SK-N-SH (cell line): ENCODE measurements at regions not wholly inside any gene's neighbourhood (a gene's known extent, or its start where the extent isn't known, plus 50 kb on each side); places are given as distances from the start of the nearest gene placed in this dataset.

Experiments used
- CTCF ChIA-PET: fragments of 300-600, 350-600 bp; formaldehyde crosslinking; extraction: SDS; loops from one replicate; lab custom pipeline; 2021; lab: Yijun Ruan, JAX
- POLR2A ChIA-PET: fragments of 350-600 bp; sonication (Branson Sonifier 250); formaldehyde crosslinking; extraction: SDS; loops from one replicate; lab custom pipeline; 2020; ENCODE audit warnings: antibody characterized with exemption, inconsistent platforms; lab: Yijun Ruan, JAX
- DNase-seq: peaks from one replicate; pipeline ENCODE4 v3.0.0; 2012
- H2AFZ ChIP-seq: fragments of 200-600 bp; sonication (generic); 2 replicates; pipeline ENCODE4 v1.8.1; 2016; ENCODE audit warnings: antibody characterized with exemption, mild to moderate bottlenecking, low read depth
- H3F3A ChIP-seq: fragments of 200-600 bp; sonication (generic); replicated peaks from 2 replicates; pipeline ENCODE3; 2016; ENCODE audit warnings: antibody characterized with exemption, mild to moderate bottlenecking; ENCODE audit not compliant: insufficient read depth
- H3K27ac ChIP-seq, 2 experiments: fragments of 200-500 bp in 1 of 2; fragments of 200-600 bp in 1 of 2; sonication (Bioruptor generic) in 1 of 2; sonication (generic), shearing (Covaris generic) in 1 of 2; 2 replicates each; pipeline versions ENCODE4 v1.5.1 to v1.6.1; 2014 to 2016; ENCODE audit warnings: low read depth in 2 of 2, inconsistent platforms in 1 of 2, low read length in 1 of 2, mild to moderate bottlenecking in 1 of 2, mixed read lengths in 1 of 2
- H3K27me3 ChIP-seq: fragments of 200-600 bp; sonication (generic), shearing (Covaris generic); 2 replicates; pipeline ENCODE4 v1.6.1; 2016; ENCODE audit warnings: mixed run types; ENCODE audit not compliant: insufficient read depth
- H3K36me3 ChIP-seq, 2 experiments: fragments of 200-500 bp in 1 of 2; fragments of 200-600 bp in 1 of 2; sonication (Bioruptor generic) in 1 of 2; sonication (generic) in 1 of 2; replicated peaks in 1 of 2; 2 replicates each; pipeline versions ENCODE3 to v1.5.1; 2014 to 2016; ENCODE audit warnings: low read length in 1 of 2, mild to moderate bottlenecking in 1 of 2; ENCODE audit not compliant: insufficient read depth in 2 of 2, control insufficient read depth in 1 of 2
- H3K4me1 ChIP-seq, 2 experiments: fragments of 200-500 bp in 1 of 2; fragments of 200-600 bp in 1 of 2; sonication (Bioruptor generic) in 1 of 2; sonication (generic), shearing (Covaris generic) in 1 of 2; 2 replicates each; pipeline versions ENCODE4 v1.5.1 to v1.6.1; 2014 to 2016; ENCODE audit warnings: low read depth in 1 of 2, low read length in 1 of 2, mixed run types in 1 of 2; ENCODE audit not compliant: insufficient read depth in 2 of 2, control insufficient read depth in 1 of 2
- H3K4me2 ChIP-seq: fragments of 200-600 bp; sonication (generic), shearing (Covaris generic); 2 replicates; pipeline ENCODE4 v1.6.1; 2017; ENCODE audit warnings: mixed run types
- H3K4me3 ChIP-seq, 2 experiments: fragments of 200-500 bp in 1 of 2; fragments of 200-600 bp in 1 of 2; sonication (Bioruptor generic) in 1 of 2; sonication (generic), shearing (Covaris generic) in 1 of 2; 2 replicates each; pipeline versions ENCODE4 v1.5.1 to v1.8.1; 2014 to 2016; ENCODE audit warnings: low read depth in 2 of 2, inconsistent platforms in 1 of 2, low read length in 1 of 2, mild to moderate bottlenecking in 1 of 2, mixed read lengths in 1 of 2, moderate library complexity in 1 of 2
- H3K79me2 ChIP-seq: fragments of 200-600 bp; sonication (generic); 2 replicates; pipeline ENCODE4 v1.8.1; 2017; ENCODE audit warnings: mild to moderate bottlenecking; ENCODE audit not compliant: insufficient read depth
- H3K9ac ChIP-seq: fragments of 200-600 bp; sonication (generic); 2 replicates; pipeline ENCODE4 v1.6.1; 2017; ENCODE audit warnings: mixed run types
- H3K9me2 ChIP-seq: fragments of 200-600 bp; sonication (generic); 2 replicates; pipeline ENCODE4 v1.6.1; 2017; ENCODE audit warnings: mixed run types
- H3K9me3 ChIP-seq: fragments of 200-600 bp; sonication (generic); 2 replicates; pipeline ENCODE4 v1.6.1; 2017; ENCODE audit warnings: mixed run types, mild to moderate bottlenecking, moderate library complexity
- H4K20me1 ChIP-seq: fragments of 200-600 bp; sonication (generic); 2 replicates; pipeline ENCODE4 v1.6.1; 2017; ENCODE audit warnings: mild to moderate bottlenecking, mixed run types; ENCODE audit not compliant: insufficient read depth
- CHD2 ChIP-seq: fragments of 150-350 bp; IDR thresholded peaks from 2 replicates; pipeline ENCODE4 v1.6.1; 2018; ENCODE audit warnings: low read length; ENCODE audit not compliant: partially characterized antibody
- ELF1 ChIP-seq: IDR thresholded peaks from 2 replicates; pipeline ENCODE4 v1.4.0; 2012
- EZH2phosphoT487 ChIP-seq: fragments of 200-600 bp; sonication (generic); IDR thresholded peaks from 2 replicates; pipeline ENCODE4 v1.6.1; 2017; ENCODE audit warnings: low read depth, mixed run types, mild to moderate bottlenecking, antibody characterized with exemption, moderate library complexity, borderline replicate concordance
- FOXM1 ChIP-seq: IDR thresholded peaks from 2 replicates; pipeline ENCODE4 v1.4.0; 2012; ENCODE audit warnings: low read depth, mild to moderate bottlenecking
- GABPA ChIP-seq: IDR thresholded peaks from 2 replicates; pipeline ENCODE4 v1.4.0; 2012; ENCODE audit warnings: low read depth, mild to moderate bottlenecking
- GATA2 ChIP-seq: sonication (generic); formaldehyde crosslinking; IDR thresholded peaks from 2 replicates; pipeline ENCODE4 v1.5.0; 2020; ENCODE audit warnings: mild to moderate bottlenecking, missing genetic modification reagents
- NFIC ChIP-seq: IDR thresholded peaks from 2 replicates; pipeline ENCODE4 v1.4.0; 2012; ENCODE audit warnings: borderline replicate concordance
- POLR2AphosphoS5 ChIP-seq: IDR thresholded peaks from 2 replicates; pipeline ENCODE4 v1.6.1; 2012; ENCODE audit warnings: low read depth, low read length
- RAD21 ChIP-seq: IDR thresholded peaks from 2 replicates; pipeline ENCODE4 v1.6.1; 2012; ENCODE audit warnings: mild to moderate bottlenecking, low read length
- RFX5 ChIP-seq: IDR thresholded peaks from 2 replicates; pipeline ENCODE4 v1.6.1; 2012; ENCODE audit warnings: mild to moderate bottlenecking, improper control_type of control experiment, low read length
- TAF1 ChIP-seq: IDR thresholded peaks from 2 replicates; pipeline ENCODE4 v1.6.1; 2012; ENCODE audit warnings: low read depth, mild to moderate bottlenecking, low read length, moderate library complexity, borderline replicate concordance
- TCF12 ChIP-seq: IDR thresholded peaks from 2 replicates; pipeline ENCODE4 v1.4.0; 2012
- WGBS: methylation state at CpG from one replicate; pipeline ENCODE4 v1.1.6; 2017; ENCODE audit warnings: low lambda C conversion rate; 5-methylcytosine and 5-hydroxymethylcytosine counted together
- TF ChIP-seq, protein P1 (sequence below): fragments of 200-600 bp; sonication (generic); IDR thresholded peaks from 2 replicates; pipeline ENCODE4 v1.6.1; 2017; ENCODE audit warnings: antibody characterized with exemption, mild to moderate bottlenecking, moderate library complexity
- TF ChIP-seq, protein P2 (sequence below): fragments of 150-350 bp; IDR thresholded peaks from 2 replicates; pipeline ENCODE4 v1.6.1; 2017; ENCODE audit warnings: antibody characterized with exemption, low read length, low read depth, borderline replicate concordance
- TF ChIP-seq, protein P3 (sequence below): fragments of 150-350 bp; IDR thresholded peaks from 2 replicates; pipeline ENCODE4 v1.6.1; 2016; ENCODE audit warnings: mild to moderate bottlenecking, low read depth, low read length

DNA sequence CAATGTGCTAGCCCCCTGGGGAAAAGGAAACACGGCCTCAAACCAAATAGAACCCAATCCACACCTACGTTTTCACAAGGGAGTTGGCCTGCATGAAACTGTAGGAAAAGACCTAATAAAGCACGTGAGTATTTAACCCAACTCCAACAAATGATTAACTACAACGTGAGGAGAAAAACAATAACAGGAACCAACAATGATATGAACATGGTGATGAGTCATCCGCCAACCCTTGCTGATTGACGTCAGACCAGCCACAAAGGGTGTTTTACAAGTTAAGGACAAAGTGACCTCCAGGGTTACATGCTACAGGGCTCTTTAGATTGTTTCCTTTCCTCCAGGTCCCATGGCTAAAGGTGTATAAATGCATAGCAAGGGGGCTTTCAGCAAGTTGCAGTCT, 460.5 kb downstream of the COG6 start (continued):
- TF ChIP-seq POLR2AphosphoS5 (no peak), ELF1 (no peak), CHD2 (no peak), GABPA (no peak), RFX5 (no peak), NFIC (no peak), EZH2phosphoT487 (no peak), TCF12 (no peak), TAF1 (no peak)
- TF ChIP-seq, protein P1, sequence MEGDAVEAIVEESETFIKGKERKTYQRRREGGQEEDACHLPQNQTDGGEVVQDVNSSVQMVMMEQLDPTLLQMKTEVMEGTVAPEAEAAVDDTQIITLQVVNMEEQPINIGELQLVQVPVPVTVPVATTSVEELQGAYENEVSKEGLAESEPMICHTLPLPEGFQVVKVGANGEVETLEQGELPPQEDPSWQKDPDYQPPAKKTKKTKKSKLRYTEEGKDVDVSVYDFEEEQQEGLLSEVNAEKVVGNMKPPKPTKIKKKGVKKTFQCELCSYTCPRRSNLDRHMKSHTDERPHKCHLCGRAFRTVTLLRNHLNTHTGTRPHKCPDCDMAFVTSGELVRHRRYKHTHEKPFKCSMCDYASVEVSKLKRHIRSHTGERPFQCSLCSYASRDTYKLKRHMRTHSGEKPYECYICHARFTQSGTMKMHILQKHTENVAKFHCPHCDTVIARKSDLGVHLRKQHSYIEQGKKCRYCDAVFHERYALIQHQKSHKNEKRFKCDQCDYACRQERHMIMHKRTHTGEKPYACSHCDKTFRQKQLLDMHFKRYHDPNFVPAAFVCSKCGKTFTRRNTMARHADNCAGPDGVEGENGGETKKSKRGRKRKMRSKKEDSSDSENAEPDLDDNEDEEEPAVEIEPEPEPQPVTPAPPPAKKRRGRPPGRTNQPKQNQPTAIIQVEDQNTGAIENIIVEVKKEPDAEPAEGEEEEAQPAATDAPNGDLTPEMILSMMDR = no peak
- TF ChIP-seq, protein P2, sequence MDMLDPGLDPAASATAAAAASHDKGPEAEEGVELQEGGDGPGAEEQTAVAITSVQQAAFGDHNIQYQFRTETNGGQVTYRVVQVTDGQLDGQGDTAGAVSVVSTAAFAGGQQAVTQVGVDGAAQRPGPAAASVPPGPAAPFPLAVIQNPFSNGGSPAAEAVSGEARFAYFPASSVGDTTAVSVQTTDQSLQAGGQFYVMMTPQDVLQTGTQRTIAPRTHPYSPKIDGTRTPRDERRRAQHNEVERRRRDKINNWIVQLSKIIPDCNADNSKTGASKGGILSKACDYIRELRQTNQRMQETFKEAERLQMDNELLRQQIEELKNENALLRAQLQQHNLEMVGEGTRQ = no peak
- TF ChIP-seq, protein P3, sequence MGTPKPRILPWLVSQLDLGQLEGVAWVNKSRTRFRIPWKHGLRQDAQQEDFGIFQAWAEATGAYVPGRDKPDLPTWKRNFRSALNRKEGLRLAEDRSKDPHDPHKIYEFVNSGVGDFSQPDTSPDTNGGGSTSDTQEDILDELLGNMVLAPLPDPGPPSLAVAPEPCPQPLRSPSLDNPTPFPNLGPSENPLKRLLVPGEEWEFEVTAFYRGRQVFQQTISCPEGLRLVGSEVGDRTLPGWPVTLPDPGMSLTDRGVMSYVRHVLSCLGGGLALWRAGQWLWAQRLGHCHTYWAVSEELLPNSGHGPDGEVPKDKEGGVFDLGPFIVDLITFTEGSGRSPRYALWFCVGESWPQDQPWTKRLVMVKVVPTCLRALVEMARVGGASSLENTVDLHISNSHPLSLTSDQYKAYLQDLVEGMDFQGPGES = no peak

DNA sequence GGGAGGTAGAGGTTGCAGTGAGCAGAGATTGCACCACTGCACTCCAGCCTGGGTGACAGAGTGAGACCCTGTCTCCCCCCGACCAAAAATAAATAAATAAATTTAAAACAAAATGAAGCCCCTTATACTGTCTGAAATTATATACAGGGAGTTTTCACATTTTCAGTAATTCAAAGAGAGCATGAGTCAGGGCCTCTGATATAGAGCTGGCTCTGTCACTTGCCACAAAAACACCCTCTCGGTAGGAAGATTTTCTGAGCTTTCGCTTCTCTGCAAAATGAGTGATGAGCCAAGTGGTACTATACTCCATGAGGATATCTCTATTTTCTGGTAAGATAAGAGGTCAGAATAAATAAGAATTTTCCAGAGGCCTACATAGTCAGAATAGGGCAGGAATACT, 462.9 kb downstream of the COG6 start:
- Histone ChIP-seq H3K9me3 (no peaks in the 10 kb centered on the region; the same call in 1 of the 2 replicates), H3K4me3 (no peak overlapping the region), H3K79me2 (no peaks in the 10 kb centered on the region), H2AFZ (no peak overlapping the region), H3F3A (no peaks in the 10 kb centered on the region), H3K9ac (no peak overlapping the region), H3K4me1 (no peaks in the 10 kb centered on the region), H3K27ac (no peak overlapping the region), H3K9me2 (no peaks in the 10 kb centered on the region), H3K4me2 (no peak overlapping the region), H3K36me3 (no peaks in the 10 kb centered on the region), H3K27me3 (no peaks in the 10 kb centered on the region), H4K20me1 (no peaks in the 10 kb centered on the region)
- 58% methylated on average over 3 of the region's 3 CpGs for WGBS
- ChIA-PET POLR2A (no interaction called here), CTCF (no interaction called here)
- TF ChIP-seq POLR2AphosphoS5 (no peak), EZH2phosphoT487 (no peak), GABPA (no peak), FOXM1 (no peak), RAD21 (no peak), TCF12 (no peak), NFIC (no peak), CHD2 (no peak), GATA2 (CRISPR knock-in tag) (no peak)
- TF ChIP-seq, protein P1 = no peak
- no peak for DNase-seq
